Upper lobe of right lung (tissue), 1 donor: ENCODE measurements at regions not wholly inside any gene's neighbourhood (a gene's known extent, or its start where the extent isn't known, plus 50 kb on each side); places are given as distances from the start of the nearest gene placed in this dataset.

ENCODE experiments used
- ATAC-seq: fragments of 200-7000 bp; cut with Tn5 transposase; one replicate; pipeline ENCODE4 v1.9.1; 2020; ENCODE audit warnings: mild to moderate bottlenecking, moderate library complexity
- DNase-seq: peaks from one replicate; pipeline ENCODE4 v3.0.0-alpha.2; 2020
- H3K27ac ChIP-seq: fragments of 200-600 bp; one replicate; pipeline ENCODE4 v1.8.0; 2022
- H3K27me3 ChIP-seq: fragments of 200-600 bp; one replicate; pipeline ENCODE4 v1.8.0; 2022; ENCODE audit warnings: mild to moderate bottlenecking
- H3K36me3 ChIP-seq: fragments of 200-600 bp; one replicate; pipeline ENCODE4 v1.8.0; 2022
- H3K4me1 ChIP-seq: fragments of 200-600 bp; one replicate; pipeline ENCODE4 v1.8.0; 2022
- H3K4me3 ChIP-seq: fragments of 200-600 bp; one replicate; pipeline ENCODE4 v1.8.0; 2022; ENCODE audit warnings: mild to moderate bottlenecking
- H3K9me3 ChIP-seq: fragments of 200-600 bp; one replicate; pipeline ENCODE4 v1.8.0; 2022
- intact Hi-C: fragments of 100-400 bp; cut with DNase I; formaldehyde crosslinking; loops from one replicate; pipeline ENCODE4 v1.11.0; 2022
- TF ChIP-seq, protein P1 (sequence below): fragments of 200-600 bp; IDR thresholded peaks from one replicate; pipeline ENCODE4 v1.8.0; 2022; ENCODE audit warnings: antibody characterized with exemption
- donor health status: DM: no; HTN: yes; CAD: no; lungs with severe emphysema.

DNA sequence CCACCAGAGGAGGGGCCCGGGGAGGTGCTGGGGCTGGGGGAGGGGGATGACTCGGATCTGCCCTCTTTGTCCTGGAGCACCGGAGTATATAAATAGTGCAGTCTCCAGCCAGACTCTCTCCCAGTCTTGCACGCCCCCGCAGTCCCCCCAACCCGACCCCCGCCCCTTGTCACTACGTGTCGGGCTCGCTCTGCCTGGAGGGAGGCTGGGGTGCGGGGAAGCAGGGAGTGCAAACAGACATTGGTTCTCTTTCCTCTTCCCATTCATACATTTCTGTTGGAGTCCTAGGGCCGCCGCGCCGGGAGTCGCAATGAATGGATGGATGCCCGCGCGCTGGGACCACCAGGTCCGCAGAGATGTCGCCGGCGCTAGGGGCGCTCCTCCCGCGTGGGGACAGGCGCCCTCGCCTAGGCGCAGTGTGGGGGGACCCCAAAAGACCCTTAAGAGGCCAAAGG is 179.3 kb downstream of the TBXT start:
- DNase-seq: no peak
- Histone ChIP-seq H3K4me3 (no peak overlapping the region), H3K36me3 (no peaks in the 10 kb centered on the region), H3K27ac (no peak overlapping the region), H3K27me3 (peaks cover 32% of the 10 kb centered on the region), H3K9me3 (no peaks in the 10 kb centered on the region), H3K4me1 (peaks cover 4% of the 10 kb centered on the region)
- intact Hi-C loops: no loop called here
- TF ChIP-seq, protein P1, sequence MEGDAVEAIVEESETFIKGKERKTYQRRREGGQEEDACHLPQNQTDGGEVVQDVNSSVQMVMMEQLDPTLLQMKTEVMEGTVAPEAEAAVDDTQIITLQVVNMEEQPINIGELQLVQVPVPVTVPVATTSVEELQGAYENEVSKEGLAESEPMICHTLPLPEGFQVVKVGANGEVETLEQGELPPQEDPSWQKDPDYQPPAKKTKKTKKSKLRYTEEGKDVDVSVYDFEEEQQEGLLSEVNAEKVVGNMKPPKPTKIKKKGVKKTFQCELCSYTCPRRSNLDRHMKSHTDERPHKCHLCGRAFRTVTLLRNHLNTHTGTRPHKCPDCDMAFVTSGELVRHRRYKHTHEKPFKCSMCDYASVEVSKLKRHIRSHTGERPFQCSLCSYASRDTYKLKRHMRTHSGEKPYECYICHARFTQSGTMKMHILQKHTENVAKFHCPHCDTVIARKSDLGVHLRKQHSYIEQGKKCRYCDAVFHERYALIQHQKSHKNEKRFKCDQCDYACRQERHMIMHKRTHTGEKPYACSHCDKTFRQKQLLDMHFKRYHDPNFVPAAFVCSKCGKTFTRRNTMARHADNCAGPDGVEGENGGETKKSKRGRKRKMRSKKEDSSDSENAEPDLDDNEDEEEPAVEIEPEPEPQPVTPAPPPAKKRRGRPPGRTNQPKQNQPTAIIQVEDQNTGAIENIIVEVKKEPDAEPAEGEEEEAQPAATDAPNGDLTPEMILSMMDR: no peak
- ATAC-seq: no peak

DNA sequence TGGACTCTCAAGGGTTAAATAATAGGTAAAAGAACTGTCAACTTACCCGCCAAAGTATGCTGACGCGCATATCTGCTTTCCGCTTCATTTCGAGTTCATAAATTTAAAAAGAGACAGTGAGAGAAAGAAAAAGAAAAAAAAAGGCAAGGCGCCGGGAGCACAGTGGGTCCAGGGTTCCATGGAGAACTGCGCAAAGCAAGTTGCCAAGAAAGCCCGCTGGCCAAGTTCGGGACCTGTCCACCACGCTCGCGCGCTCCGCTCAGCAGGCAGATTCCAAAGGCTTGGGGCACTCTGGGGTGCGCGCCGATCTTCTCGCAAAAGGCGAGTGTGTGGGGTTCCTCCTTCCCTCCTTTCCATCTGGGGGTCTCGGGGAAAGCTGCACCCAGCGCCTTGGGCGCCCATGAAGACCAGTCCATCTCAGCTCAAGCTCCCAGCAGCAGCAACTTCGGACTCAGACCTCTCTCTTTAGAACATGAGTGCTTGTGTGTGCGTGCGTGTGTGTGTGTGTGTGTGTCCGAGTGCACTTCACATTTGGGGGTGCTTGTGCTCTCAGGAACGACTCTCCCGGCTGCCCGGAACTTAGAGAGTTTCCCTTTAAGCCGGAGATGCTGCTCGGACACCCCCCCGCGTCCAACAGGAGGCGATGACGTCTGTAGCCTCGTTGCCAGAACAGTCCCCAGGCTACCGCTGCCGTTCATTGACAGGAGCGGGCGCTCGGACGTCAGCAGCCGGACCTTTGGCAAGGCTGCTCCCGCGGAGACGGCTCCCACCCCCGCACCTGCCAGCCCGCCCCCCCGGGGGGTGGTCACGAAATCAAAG is 180.0 kb downstream of the TBXT start:
- Histone ChIP-seq H3K4me1 (peaks cover 4% of the 10 kb centered on the region), H3K9me3 (no peaks in the 10 kb centered on the region), H3K27ac (no peak overlapping the region), H3K27me3 (peaks cover 32% of the 10 kb centered on the region), H3K36me3 (no peaks in the 10 kb centered on the region), H3K4me3 (no peak overlapping the region)
- intact Hi-C loops: no loop called here
- peak; percentile 6 for ATAC-seq
- TF ChIP-seq, protein P1: no peak
- DNase-seq: no peak

DNA sequence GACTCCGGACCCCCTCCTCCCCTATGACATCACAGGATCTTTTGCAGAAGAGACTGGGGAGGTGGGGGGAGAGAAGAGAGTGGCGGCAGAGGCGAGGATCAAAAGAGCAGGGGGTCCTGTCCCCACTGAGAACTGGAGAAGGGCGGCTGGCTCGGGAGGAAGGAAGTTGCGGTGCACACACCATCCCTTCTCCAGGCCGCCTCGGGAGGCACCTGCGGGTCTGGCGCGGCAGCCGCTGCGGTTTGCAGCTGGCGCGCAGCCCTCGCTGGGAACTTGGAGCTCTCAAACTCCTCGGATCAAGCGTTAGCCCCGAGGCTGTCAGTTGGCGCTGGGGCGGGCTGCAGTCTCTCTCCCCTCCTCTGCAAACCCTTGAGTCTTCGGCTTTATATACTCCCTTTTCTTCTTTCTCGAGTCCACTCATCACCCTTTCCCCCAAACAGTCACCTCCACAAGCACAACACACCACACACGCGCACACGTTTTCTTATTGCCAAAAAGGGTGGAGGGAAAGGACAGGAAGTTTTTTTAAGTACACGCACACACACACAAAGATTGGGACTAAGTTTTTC is 180.7 kb downstream of the TBXT start:
- TF ChIP-seq, protein P1: no peak
- peaks cover 4% of the 10 kb centered on the region for H3K4me1 ChIP-seq
- no peaks in the 10 kb centered on the region for H3K36me3 ChIP-seq
- H3K9me3 ChIP-seq: no peaks in the 10 kb centered on the region
- ATAC-seq: no peak
- peaks cover 32% of the 10 kb centered on the region for H3K27me3 ChIP-seq
- intact Hi-C loops: no loop called here
- H3K27ac ChIP-seq: no peak overlapping the region
- DNase-seq: no peak
- no peak overlapping the region for H3K4me3 ChIP-seq

DNA sequence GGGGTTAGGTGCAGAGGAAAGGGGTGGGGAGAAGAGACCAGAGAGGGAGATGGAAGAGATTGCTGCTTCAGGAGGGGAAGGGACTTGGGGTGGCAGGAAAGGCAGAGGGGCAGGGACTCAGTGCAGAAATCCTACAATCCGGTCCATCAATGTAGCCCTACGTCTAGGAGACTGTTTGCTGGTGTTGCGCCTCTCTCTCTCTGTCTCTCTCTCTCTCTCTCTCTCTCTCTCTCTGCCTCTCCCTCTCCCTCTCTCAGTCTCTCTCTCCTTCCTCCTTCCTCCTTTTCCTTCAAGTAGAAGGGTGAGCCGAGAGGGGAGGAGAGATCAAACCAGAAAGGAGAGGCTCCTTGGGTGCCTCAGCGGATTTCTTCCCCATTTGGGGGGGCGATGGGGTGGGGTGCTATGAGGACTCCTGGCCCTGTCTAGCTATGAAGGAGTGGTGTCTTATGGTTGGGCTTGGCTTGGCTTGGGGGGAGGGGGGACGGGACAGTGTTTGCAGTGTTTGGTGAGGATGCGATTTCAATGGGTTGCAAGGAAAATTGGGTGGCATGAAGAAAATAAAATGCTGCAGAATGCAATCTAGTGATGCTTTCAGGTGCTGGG is 181.2 kb downstream of the TBXT start:
- H3K36me3 ChIP-seq: no peaks in the 10 kb centered on the region
- TF ChIP-seq, protein P1: no peak
- no peak for ATAC-seq
- no peaks in the 10 kb centered on the region for H3K9me3 ChIP-seq
- DNase-seq: no peak
- no peak overlapping the region for H3K4me3 ChIP-seq
- peaks cover 32% of the 10 kb centered on the region for H3K27me3 ChIP-seq
- intact Hi-C loops: no loop called here
- no peak overlapping the region for H3K27ac ChIP-seq
- H3K4me1 ChIP-seq: peaks cover 4% of the 10 kb centered on the region

DNA sequence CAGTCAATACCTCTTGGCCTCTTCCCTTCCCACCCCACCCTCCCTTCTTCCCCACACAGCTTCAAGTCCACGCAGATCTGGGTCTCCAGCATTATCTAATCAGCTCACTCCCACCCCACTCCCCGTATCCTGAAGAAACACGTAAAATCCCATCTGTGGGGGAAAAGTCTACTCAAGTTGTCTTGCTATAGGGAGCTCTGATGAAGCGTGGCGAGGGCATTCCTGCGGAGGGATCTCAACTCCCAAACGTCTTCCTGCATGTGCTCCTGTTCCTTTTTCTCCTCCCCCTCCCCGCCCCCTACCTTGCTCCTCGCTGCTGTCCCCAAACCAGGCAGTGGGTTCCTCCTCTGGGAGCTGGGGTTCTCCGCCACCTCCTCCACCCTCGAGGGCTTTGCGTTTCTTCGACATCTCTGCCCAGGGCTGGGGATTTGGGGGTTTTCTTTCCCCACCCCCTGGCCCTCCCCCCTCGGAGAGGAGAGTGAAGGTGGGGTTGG is 181.8 kb downstream of the TBXT start:
- H3K27ac ChIP-seq: no peak overlapping the region
- DNase-seq (no peak), ATAC-seq (no peak)
- peaks cover 4% of the 10 kb centered on the region for H3K4me1 ChIP-seq
- no peak overlapping the region for H3K4me3 ChIP-seq
- TF ChIP-seq, protein P1: no peak
- peaks cover 32% of the 10 kb centered on the region for H3K27me3 ChIP-seq
- H3K36me3 ChIP-seq: no peaks in the 10 kb centered on the region
- intact Hi-C loops: no loop called here
- no peaks in the 10 kb centered on the region for H3K9me3 ChIP-seq
